GM12878 (cell line): ENCODE measurements at regions not wholly inside any gene's neighbourhood (a gene's known extent, or its start where the extent isn't known, plus 50 kb on each side); places are given as distances from the start of the nearest gene placed in this dataset.

Source experiments
- BACH1 ChIP-seq: fragments of 450-650 bp; IDR thresholded peaks from 2 replicates; pipeline ENCODE4 v1.6.1; 2017; ENCODE audit warnings: mild to moderate bottlenecking, borderline replicate concordance
- MTA2 ChIP-seq: fragments of 450-650 bp; IDR thresholded peaks from 2 replicates; pipeline ENCODE4 v1.6.1; 2016; ENCODE audit warnings: low read depth, mild to moderate bottlenecking, moderate library complexity
- MYC ChIP-seq: IDR thresholded peaks from 2 replicates; pipeline ENCODE4 v1.6.1; 2011; ENCODE audit warnings: mild to moderate bottlenecking, low read length, moderate library complexity, inconsistent platforms; ENCODE audit not compliant: insufficient read depth, insufficient replicate concordance, insufficient read length, severe bottlenecking
- NFXL1 ChIP-seq: fragments of 450-650 bp; IDR thresholded peaks from 2 replicates; pipeline ENCODE4 v1.6.1; 2017; ENCODE audit warnings: antibody characterized with exemption, mild to moderate bottlenecking, borderline replicate concordance
- RELA ChIP-seq: fragments of 450-650 bp; IDR thresholded peaks from 2 replicates; pipeline ENCODE4 v1.8.0; 2014; ENCODE audit warnings: borderline replicate concordance; ENCODE audit not compliant: partially characterized antibody
- STAT3 ChIP-seq: IDR thresholded peaks from 2 replicates; pipeline ENCODE4 v1.6.1; 2011; ENCODE audit warnings: low read depth, low read length, improper control_type of control experiment
- TCF7 ChIP-seq: IDR thresholded peaks from 2 replicates; pipeline ENCODE4 v1.6.1; 2014; ENCODE audit warnings: antibody characterized with exemption, borderline replicate concordance
- ZNF24 ChIP-seq: fragments of 450-650 bp; IDR thresholded peaks from 2 replicates; pipeline ENCODE4 v1.6.1; 2017; ENCODE audit warnings: antibody characterized with exemption, mild to moderate bottlenecking
- TF ChIP-seq, protein P1 (sequence below): IDR thresholded peaks from 2 replicates; pipeline ENCODE4 v1.6.1; 2012; ENCODE audit warnings: improper control_type of control experiment, low read depth, low read length; ENCODE audit not compliant: insufficient replicate concordance

DNA sequence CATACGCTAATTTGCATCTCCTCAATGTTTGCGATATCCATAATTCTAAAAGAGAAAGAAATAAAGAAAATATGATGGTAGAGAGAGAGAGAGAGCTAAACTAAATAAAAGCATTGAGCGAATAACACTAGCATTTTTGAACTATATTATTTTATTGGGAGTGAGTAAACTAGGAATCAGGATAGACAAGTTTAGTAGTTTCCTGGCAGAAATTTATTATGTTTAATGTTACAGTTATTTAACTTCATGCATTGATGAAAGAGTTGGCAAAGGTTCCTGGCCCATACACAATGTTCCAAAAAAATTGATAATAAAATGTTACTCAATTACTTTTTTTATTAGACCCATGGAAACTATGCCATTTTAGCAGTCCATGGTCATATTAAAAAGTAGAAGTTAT, 1708.2 kb upstream of the CDH6 start (continued):
- TF ChIP-seq, protein P1, sequence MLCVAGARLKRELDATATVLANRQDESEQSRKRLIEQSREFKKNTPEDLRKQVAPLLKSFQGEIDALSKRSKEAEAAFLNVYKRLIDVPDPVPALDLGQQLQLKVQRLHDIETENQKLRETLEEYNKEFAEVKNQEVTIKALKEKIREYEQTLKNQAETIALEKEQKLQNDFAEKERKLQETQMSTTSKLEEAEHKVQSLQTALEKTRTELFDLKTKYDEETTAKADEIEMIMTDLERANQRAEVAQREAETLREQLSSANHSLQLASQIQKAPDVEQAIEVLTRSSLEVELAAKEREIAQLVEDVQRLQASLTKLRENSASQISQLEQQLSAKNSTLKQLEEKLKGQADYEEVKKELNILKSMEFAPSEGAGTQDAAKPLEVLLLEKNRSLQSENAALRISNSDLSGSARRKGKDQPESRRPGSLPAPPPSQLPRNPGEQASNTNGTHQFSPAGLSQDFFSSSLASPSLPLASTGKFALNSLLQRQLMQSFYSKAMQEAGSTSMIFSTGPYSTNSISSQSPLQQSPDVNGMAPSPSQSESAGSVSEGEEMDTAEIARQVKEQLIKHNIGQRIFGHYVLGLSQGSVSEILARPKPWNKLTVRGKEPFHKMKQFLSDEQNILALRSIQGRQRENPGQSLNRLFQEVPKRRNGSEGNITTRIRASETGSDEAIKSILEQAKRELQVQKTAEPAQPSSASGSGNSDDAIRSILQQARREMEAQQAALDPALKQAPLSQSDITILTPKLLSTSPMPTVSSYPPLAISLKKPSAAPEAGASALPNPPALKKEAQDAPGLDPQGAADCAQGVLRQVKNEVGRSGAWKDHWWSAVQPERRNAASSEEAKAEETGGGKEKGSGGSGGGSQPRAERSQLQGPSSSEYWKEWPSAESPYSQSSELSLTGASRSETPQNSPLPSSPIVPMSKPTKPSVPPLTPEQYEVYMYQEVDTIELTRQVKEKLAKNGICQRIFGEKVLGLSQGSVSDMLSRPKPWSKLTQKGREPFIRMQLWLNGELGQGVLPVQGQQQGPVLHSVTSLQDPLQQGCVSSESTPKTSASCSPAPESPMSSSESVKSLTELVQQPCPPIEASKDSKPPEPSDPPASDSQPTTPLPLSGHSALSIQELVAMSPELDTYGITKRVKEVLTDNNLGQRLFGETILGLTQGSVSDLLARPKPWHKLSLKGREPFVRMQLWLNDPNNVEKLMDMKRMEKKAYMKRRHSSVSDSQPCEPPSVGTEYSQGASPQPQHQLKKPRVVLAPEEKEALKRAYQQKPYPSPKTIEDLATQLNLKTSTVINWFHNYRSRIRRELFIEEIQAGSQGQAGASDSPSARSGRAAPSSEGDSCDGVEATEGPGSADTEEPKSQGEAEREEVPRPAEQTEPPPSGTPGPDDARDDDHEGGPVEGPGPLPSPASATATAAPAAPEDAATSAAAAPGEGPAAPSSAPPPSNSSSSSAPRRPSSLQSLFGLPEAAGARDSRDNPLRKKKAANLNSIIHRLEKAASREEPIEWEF: no peak
- TF ChIP-seq NFXL1 (no peak), RELA (no peak), MYC (no peak), TCF7 (no peak), STAT3 (no peak), BACH1 (no peak), MTA2 (no peak), ZNF24 (no peak)
